NCI-H2171 (cell line): ENCODE measurements at regions not wholly inside any gene's neighbourhood (a gene's known extent, or its start where the extent isn't known, plus 50 kb on each side); places are given as distances from the start of the nearest gene placed in this dataset.

Experiments used
- DNase-seq: peaks from one replicate; lab custom pipeline; 2025; lab: John Stamatoyannopoulos, UW

DNA sequence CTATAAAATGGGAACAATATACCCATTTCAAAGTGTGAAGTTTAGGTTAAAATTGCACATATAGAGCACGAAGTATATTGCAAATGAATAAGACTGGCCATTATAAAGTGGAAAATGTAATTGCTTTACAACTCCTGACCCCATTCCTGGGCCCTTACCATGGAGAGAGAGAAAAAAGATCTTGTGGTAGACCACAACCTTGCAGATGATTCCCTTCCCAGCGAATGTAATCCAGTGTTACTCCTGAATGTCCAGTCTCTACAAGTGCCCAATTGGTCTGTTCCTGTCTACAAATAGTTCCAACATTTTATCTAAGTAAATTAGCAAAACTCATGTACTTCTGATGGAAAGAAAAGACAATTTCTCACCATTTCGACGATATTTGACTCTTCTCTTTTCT lies 184.1 kb upstream of the LNX1 start:
- no peak for DNase-seq

DNA sequence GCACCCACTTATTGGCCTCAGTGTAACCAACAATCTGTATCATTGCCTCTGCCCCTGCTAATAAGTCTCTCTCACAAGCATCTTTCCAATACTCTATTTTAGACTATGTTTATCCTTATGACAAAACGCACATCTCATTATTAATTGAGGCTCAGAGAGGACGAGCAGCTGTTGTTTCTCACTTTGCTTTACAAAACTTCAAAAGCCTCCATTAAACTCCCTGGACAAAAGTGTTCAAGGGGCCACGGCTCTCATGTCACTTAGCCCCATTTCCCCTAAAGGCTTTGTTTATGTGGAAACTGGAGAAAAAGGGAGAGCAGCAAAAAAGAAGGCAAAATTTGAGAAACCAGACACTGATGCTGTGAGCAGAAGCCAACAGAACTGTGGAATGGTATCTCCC lies 180.0 kb upstream of the LNX1 start:
- no peak for DNase-seq

DNA sequence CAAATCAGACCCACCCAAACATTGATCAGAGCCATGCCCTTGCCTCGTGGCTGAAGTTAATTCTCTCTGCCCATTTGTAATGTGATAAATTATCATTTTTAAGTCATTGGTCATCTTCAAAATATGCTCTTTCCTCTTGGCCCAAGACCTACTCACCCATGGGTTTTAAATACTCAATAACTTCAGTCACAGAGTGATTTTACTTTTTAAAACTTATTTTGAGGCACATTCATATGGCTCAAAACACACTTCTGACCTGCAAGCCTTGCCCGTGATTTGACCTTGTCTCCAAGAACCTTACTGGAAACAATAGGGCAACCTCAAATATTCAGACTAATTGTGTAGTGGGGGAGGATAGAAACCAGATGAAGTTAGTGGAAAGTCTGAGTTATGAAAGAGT lies 176.2 kb upstream of the LNX1 start:
- no peak for DNase-seq

DNA sequence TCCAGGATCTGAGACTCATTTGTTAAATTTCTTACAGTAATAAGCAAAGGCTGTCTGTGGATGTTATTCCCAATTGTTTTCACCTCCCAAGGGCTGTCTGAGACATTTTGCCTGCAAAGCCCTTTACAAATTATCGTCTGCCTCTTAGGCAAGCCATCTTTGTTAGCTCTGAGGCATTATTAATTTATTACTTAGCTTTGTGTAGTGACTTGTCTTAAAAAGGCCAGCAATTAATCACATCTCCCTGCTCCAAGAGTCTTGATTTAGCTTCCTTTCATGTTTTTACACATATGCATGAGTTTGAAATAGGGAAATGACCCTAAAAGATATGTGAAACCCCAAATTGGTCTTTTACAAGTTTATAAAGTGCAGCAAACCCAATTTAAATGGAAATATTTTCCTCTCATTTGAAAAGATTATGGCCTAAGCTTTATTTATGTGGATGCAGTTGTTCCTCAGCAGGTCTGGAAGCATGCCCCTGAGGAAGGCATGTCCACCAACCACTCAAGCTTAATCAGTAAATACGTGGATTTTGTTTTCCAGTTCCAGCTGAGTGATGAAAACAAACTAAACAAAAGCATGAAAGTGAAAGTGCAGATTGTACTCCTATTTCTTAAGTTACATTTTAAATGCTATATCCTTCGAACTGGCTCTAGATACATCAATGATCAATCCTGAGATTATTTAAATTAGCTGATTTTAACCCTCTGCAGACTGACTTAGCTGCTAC lies 173.6 kb upstream of the LNX1 start:
- no peak for DNase-seq

DNA sequence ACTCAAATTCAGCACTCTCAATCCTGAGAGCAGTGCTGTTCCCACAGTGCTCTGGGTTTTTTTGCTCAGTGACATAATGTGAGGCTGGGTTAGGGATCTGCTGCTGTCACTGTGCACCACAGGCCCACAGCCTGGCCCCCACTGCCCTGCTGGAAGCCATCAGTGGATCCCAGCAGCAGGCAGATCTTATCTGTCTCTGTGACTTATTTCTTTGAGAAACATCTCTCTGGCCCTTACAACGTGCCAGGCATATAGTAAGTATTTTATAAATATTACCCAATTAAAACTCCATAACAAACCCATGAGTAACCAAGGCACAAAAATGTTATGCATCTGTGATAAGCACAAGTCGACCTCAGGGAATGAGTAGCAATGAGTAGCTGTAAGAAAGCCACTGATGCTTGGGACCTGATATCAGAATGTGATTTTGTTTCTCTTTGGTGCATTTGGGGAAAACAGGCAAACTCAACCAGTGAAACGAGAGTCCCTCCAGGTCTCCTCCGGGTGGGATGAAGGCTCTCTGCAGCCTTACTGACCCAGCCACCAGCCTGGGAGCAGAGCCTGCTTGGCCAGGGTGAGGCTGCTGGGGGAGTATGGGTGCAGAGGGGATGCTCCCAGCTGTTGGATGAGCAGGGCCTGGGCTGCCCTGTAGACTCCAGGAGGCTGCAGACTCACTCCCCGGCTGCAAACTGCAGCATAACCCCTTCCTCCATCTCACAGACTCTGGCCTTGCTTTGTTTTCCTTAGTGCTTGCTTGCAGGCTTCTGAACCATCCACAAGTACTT lies 172.7 kb upstream of the LNX1 start:
- no peak for DNase-seq

DNA sequence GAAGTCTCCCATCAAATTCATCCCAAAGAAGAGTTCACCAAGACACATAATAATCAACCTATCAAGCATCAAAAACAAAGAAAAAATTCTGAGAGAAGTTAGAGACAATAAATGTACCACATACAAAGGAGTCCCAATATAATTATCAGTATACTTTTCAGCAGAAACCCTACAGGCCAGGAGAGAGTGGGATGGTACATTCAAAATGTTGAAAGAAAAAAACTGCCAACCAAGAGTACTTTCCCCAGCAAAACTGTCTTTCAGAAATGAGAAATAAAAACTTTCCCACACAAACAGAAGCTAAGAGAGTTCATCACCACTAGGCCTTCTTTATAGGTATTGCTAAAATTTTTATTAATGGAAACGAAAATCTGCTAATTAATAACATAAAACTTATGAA lies 164.4 kb upstream of the LNX1 start:
- no peak for DNase-seq

DNA sequence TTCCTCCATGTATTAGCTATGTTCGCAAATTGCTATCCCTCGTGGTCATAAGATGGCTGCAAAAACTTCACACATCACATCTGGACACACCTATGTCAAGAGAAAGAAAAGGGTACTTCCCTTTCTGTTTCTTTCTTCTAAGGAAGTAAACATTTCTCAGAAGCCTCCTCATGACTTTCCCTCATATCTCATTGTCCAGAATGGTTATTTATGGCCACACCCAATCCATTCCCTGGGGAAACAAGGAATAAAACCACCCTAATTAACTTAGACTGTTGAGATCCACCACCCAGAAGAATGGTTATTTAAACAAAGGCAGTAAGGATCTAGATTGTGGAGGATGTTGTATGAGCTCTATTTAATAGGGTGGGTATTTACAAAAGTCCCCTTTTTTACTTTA lies 160.8 kb upstream of the LNX1 start:
- no peak for DNase-seq

DNA sequence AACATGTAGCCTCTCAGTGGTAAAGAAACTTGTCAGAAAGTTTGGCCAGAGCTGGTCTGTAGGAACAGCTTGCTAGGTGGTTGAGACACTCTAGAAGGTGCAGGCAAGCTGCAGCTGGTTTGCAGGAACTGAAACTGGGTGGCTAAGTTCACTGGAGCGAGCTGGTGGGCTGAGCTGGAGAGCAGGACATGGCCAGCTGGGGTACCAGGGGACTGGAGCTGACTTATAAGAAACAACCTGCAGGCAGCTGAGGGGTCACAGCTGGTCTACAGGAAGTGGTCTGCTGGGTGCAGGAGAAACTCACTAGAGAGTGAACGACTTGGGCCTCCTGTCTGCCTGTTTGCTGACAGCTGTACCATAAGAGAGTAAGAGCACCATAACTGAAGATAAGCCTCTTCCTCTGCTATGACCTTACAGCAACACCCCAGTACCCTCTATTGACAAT lies 157.1 kb upstream of the LNX1 start:
- no peak for DNase-seq

DNA sequence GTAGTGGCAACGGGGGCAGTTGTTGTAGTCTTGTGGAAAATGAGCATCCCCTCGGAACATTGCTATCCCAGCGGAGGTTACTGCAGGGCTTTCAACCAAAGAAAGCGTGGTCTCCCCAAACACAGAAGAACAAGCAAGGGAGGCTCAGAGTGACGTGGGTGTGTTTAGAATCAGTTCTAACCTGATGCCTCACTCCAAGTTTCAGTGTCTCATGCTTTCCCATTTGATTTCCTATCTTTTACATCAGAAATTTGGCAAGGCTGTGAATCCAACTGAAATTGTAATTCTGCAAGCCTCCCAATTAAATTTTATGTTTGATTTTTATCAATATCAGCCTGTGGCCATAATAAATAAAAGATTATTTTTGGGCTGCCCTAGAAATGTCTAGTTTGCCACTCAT lies 156.1 kb upstream of the LNX1 start:
- no peak for DNase-seq

DNA sequence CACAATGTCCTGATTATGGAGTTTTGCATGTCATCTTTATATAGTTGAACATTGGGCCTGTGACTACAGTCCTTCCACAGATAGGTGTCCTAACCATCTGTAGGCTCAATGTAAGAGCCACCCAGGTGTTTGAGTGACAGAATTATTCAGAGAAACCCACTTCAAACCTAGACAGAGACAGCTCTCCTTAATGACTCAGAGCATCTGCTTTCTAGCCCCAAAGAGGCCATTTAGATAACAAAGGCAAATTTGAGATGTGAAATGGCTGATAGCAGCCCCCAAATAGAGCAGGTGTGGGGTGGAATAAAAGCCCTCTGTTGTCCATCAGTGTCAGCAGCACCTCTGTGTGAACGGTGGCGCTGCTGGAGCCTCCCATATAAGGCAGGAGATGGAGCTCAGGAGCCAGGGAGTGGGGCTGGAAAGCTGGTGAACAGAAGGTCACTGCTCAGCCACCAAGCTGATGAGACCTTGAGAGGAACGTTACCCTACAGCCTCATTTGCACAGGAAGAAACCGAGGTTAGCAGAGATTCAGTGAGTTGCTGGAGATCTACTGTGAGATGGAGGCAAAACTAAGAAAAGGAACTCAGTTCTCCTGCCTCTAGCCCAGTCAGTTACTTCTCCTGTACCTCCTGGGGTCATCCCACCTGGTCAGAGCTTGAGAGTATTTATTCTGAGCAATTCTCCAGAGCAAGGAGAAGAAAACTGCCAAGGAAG lies 153.3 kb upstream of the LNX1 start:
- DNase-seq, result no peak

DNA sequence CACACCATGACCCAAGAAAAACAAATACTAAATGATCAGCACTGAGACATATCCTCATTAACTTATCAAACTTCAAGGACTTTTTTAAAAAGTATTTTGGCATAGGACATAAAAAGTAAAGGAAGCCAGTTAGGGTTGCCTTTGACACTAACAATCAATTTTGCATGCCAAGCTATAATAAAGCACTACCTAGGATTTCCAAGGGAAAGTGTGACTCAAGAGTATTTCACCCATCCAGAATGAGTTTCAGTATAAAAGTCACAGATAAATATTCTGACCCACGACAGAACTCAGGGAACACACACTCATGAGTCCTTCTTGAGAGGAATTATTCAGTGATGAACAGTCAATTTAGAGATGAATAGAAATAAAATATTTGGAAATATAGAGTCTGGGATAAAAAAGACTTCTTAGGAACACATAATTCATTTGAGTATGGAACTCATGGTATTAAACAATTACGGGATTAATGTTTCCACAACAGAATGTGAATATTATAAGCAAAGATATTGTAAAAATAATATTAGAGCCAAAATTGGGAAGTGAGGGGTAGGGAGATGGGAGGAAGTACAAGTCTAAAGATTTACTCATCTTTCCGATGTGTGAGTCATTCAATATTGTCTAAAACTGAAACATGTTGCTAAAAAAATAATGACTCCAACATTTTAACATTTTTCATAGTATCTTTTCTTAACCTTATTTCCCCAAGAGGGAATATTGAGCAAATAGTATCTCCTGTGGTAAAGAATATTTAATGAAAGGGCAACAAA lies 143.5 kb upstream of the LNX1 start:
- DNase-seq, result no peak

DNA sequence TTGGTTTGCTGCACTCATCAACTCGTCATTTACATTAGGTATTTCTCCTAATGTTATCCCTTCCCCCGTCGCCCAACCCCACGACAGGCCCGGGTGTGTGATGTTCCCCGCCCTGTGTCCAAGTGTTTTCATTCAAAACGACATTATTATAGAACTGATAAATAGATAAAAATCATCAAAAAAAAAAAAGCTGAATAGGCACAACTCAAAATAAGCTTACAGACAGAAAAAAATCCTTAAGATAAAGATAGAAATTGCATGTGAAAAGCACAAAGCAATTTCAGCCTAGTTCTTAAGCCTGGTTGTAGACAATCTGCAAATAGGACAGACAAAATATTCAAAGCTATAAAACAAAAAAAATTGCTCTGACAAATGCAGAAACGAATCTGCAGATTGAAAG lies 142.9 kb upstream of the LNX1 start:
- DNase-seq, result no peak

DNA sequence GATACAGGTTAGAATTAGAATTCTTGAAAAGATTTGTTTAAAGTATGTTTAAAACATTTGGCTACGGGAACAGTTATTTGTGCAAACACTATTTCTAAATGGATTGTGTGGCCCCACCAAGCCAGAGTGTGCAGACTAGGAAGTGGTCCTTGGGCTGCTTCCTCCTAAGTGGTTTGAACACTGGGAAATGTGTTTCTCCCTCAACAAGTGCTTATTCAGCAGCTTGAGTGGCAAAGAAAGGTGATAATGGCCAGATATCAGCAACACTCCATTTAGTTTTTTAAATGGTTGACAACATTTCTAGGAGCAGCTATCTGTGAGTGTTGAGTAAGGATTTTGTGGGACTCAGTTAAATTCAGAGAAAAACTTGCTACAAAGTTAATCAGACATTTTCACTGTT lies 141.4 kb upstream of the LNX1 start:
- no peak for DNase-seq

DNA sequence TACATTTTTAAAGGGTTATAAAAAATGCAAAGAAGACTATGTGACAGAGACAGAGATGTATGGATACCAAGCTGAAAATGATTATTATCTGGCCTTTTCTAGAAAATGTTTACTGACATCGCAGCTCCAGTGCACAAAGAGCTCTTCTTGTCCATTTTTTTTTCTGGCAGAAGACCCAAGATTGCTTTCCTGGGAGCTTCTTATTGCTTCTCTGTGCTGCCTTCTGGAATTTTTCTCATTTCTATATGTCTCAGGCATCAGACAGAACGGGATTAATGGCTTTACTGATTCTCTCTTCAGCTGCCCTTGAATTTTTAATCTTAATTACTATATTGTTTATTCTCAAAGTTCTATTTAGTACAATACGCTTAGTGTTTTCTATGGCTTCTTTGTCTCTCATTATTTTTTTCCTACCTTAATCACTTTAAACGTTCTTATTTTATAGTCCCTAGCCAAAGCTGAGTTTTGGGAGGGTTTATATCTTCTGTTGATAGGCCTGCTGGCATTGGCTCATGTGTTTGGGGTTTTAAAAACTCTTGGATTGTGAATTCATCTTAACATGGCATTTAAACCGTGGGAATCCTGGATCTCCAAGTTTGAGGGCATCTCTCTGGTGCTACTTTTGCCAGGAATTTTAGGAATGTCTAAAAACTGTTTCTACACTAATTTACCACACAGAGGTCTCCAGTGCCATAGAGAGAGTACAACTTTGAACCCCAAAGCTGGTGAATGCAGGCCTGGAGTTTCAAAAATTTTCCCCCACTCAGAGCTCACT lies 138.9 kb upstream of the LNX1 start:
- no peak for DNase-seq

DNA sequence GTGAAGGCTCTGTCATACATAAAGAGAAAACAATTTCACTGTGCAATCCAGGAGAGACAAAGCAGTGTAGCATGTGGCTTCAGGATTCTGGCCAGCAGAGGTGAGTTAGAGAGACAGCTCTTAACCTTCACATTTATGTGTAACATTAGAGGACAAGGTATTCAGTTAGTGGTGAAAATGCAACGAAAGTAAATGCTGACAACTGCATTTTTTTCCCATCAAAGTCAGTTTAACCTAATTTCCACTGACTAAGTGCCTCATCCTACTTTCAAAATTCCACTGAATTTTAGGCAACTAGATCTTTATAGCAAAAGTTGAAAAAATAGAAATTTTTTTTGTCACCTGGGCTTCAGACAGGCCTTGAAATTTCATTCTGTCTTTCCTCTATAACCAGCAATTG lies 130.8 kb upstream of the LNX1 start:
- no peak for DNase-seq

DNA sequence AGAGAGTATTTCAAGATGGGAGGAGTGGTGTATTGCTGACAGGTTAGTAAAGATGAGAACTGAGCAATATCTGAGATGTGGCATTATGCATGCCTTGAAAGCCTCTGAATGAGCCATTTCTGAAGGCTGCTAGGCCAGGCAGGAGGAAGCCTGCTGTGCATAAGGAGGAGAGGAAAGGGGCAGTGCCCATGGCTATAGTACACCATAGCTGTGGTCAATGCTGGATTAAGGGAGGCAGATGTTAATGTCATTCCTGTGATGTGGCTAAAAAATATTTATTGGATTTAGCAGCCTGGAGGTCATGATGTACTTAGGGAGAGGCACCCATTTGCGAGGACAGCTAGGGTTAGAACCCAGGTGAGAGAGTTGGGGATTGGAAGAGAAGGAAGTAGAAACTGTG lies 130.0 kb upstream of the LNX1 start:
- DNase-seq, result no peak

DNA sequence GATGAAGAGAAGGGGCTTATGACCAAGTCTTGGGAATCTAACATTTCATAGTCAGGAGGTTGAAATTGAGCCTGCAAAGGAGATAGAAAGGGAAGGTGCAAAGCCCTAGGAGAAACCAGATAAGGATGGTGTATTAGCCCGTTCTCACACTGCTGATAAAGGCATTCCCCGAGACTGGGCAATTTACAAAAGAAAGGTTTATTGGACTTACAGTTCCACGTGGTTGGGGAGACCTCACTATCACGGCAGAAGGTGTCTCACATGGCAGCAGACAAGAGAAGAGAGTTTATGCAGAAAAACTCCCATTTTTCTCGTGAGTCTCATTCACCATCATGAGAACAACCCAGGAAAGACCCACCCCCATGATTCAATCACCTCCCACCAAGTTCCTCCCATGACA lies 129.5 kb upstream of the LNX1 start:
- no peak for DNase-seq

DNA sequence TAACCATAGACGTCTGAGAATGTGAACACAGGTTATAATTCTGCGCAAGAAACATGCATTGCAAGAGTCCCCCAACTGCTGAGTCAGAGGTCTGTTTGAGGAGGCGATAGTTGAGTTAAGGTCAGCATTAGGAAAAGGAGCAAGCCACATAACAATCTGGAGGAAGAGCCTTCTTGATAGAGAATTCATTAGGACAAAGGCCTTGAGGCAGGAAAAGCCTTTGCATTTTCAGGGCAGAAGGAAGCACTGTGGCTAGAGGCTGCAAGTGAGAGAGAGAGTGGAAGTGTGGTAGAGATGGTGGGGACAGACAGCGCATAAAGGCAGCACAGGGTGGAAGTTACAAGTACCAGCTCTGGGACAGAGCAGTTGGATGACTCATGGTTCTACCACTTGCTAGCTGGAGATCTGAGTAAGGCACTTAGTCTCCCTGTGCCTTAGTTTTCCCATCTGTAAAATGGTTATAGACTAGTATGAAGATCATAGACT lies 125.8 kb upstream of the LNX1 start:
- DNase-seq, result no peak

DNA sequence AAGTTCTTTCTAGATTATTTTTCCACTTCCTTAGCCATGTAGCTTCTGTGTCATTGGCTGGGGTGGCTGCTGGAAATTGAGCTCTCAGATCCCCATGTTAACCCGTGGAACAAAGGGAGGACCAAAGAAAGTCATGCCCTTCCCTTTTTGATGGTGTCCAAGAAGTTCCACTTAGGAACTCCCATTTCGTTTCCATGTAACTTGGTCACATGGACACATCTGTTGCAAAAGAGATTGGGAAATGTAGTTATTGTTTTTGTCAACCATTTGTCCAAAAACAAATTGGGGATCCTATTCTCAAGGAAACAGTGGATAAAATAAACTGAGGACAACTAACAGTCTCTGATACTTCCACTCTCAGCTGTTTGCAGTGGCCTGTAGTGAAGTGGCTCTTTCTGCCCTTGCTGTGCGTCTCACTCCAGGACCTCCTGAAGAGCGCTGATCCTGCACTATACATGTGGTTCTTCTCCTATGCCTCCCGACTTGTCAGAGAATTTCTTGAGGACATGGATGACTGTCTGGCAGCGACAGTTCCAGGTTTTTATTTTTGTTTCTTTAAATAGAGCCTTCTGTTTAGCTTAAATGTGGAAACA lies 125.3 kb upstream of the LNX1 start:
- DNase-seq, result no peak

DNA sequence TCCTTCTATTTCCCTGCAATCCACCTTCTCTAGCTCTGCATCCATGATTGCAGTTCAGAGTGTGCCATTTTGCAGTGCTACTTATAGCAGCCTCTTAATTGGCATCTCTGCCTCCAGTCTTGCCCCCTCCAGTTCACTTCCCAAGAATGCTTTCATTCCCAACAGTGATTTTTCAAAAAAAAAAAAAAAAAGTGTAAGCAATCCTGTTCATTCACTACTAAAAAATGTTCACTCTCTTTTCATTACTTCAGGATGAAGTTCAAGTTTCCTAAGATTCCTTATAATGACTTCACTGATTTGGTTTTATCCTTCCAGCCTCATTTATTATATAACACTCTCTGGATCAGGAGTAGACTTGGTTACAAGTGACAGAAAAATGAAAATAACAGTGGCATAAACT lies 124.7 kb upstream of the LNX1 start:
- no peak for DNase-seq
